GM23338 (cell line): ENCODE measurements at regions not wholly inside any gene's neighbourhood (a gene's known extent, or its start where the extent isn't known, plus 50 kb on each side); places are given as distances from the start of the nearest gene placed in this dataset.

ENCODE experiments used
- ATAC-seq: fragments of 200-7000 bp; cut with Tn5 transposase; 3 replicates; pipeline ENCODE4 v1.9.1; 2020
- DNase-seq: peaks from one replicate; pipeline ENCODE4 v3.0.0-alpha.2; 2015; ENCODE audit warnings: low spot score
- H2AFZ ChIP-seq: fragments of 200-600 bp; sonication (generic); 2 replicates; pipeline ENCODE4 v1.8.0; 2016; ENCODE audit warnings: antibody characterized with exemption, mild to moderate bottlenecking, moderate library complexity
- H3F3A ChIP-seq: fragments of 200-600 bp; sonication (generic); replicated peaks from 2 replicates; pipeline ENCODE4 v1.8.0; 2017; ENCODE audit warnings: antibody characterized with exemption, mixed run types, low read depth
- H3K27ac ChIP-seq: fragments of 200-600 bp; sonication (generic); 2 replicates; pipeline ENCODE4 v1.6.1; 2016; ENCODE audit warnings: low read depth
- H3K27me3 ChIP-seq: fragments of 200-600 bp; sonication (generic); 2 replicates; pipeline ENCODE4 v1.8.0; 2016; ENCODE audit warnings: mild to moderate bottlenecking, mixed run types, moderate library complexity; ENCODE audit not compliant: insufficient read depth
- H3K36me3 ChIP-seq: fragments of 200-600 bp; sonication (generic); 2 replicates; pipeline ENCODE4 v1.8.0; 2016; ENCODE audit warnings: mild to moderate bottlenecking; ENCODE audit not compliant: insufficient read depth
- H3K4me1 ChIP-seq: fragments of 200-600 bp; sonication (generic); 2 replicates; pipeline ENCODE4 v1.8.0; 2016; ENCODE audit warnings: mild to moderate bottlenecking, moderate library complexity; ENCODE audit not compliant: insufficient read depth
- H3K4me2 ChIP-seq: fragments of 200-600 bp; sonication (generic); 2 replicates; pipeline ENCODE4 v1.7.1; 2017; ENCODE audit warnings: mixed run types
- H3K4me3 ChIP-seq: fragments of 200-600 bp; sonication (generic); 2 replicates; pipeline ENCODE4 v1.6.1; 2016; ENCODE audit warnings: mixed run types
- H3K79me2 ChIP-seq: fragments of 200-600 bp; sonication (generic); replicated peaks from 2 replicates; pipeline ENCODE4 v1.8.0; 2017; ENCODE audit warnings: mild to moderate bottlenecking; ENCODE audit not compliant: insufficient read depth
- H3K9me2 ChIP-seq: fragments of 200-600 bp; sonication (generic); 2 replicates; pipeline ENCODE4 v1.8.0; 2017; ENCODE audit not compliant: insufficient read depth
- H4K20me1 ChIP-seq: fragments of 200-600 bp; sonication (generic); replicated peaks from 2 replicates; pipeline ENCODE4 v1.8.0; 2017; ENCODE audit warnings: mild to moderate bottlenecking; ENCODE audit not compliant: insufficient read depth
- H3K27ac Mint-ChIP-seq: 2 replicates; pipeline ENCODE4 v1.8.0; 2020; ENCODE audit warnings: inconsistent platforms, mild to moderate bottlenecking, moderate library complexity, mixed read lengths
- H3K27me3 Mint-ChIP-seq: 3 replicates; pipeline ENCODE4 v1.8.0; 2022; ENCODE audit warnings: low read depth, mild to moderate bottlenecking, moderate library complexity, mixed read lengths, inconsistent platforms; ENCODE audit not compliant: insufficient read depth, poor library complexity
- H3K36me3 Mint-ChIP-seq: 3 replicates; pipeline ENCODE4 v1.8.0; 2021; ENCODE audit warnings: low read depth, mild to moderate bottlenecking, inconsistent platforms, moderate library complexity, mixed read lengths
- H3K4me1 Mint-ChIP-seq: 3 replicates; pipeline ENCODE4 v1.8.0; 2020; ENCODE audit warnings: mild to moderate bottlenecking, inconsistent platforms, mixed read lengths
- H3K4me3 Mint-ChIP-seq: 3 replicates; pipeline ENCODE4 v1.8.0; 2021; ENCODE audit warnings: moderate library complexity, mild to moderate bottlenecking, inconsistent platforms, mixed read lengths
- H3K9me3 Mint-ChIP-seq: 3 replicates; pipeline ENCODE4 v1.8.0; 2020; ENCODE audit warnings: moderate library complexity, mild to moderate bottlenecking, inconsistent platforms, mixed read lengths
- CREB1 ChIP-seq: fragments of 250-450 bp; sonication (Bioruptor Pico); IDR thresholded peaks from 2 replicates; pipeline ENCODE4 v1.5.0; 2020; ENCODE audit warnings: low read depth, mild to moderate bottlenecking, moderate library complexity
- EZH2 ChIP-seq: fragments of 200-600 bp; sonication (generic); IDR thresholded peaks from one replicate; pipeline ENCODE4 v1.8.0; 2017; ENCODE audit warnings: antibody characterized with exemption, mild to moderate bottlenecking, low read depth; ENCODE audit not compliant: unreplicated experiment
- EZH2phosphoT487 ChIP-seq: fragments of 200-600 bp; sonication (generic); IDR thresholded peaks from one replicate; pipeline ENCODE4 v1.8.1; 2018; ENCODE audit warnings: antibody characterized with exemption; ENCODE audit not compliant: unreplicated experiment
- JUNB ChIP-seq: IDR thresholded peaks from one replicate; pipeline ENCODE4 v1.6.1; 2016; ENCODE audit warnings: antibody characterized with exemption; ENCODE audit not compliant: unreplicated experiment
- NANOG ChIP-seq: IDR thresholded peaks from 2 replicates; pipeline ENCODE4 v1.6.1; 2016; ENCODE audit warnings: antibody characterized with exemption, borderline replicate concordance
- POLR2AphosphoS5 ChIP-seq: IDR thresholded peaks from 2 replicates; pipeline ENCODE4 v1.6.1; 2016; ENCODE audit warnings: antibody characterized with exemption, low read depth
- STAT1 ChIP-seq: IDR thresholded peaks from one replicate; pipeline ENCODE4 v1.6.1; 2016; ENCODE audit warnings: antibody characterized with exemption; ENCODE audit not compliant: unreplicated experiment
- ZNF114 ChIP-seq: fragments of 250-450 bp; sonication (Bioruptor Pico); IDR thresholded peaks from 2 replicates; pipeline ENCODE4 v1.5.0; 2020; ENCODE audit warnings: mild to moderate bottlenecking, moderate library complexity
- ZNF331 ChIP-seq: fragments of 250-450 bp; sonication (Bioruptor Pico); IDR thresholded peaks from 2 replicates; pipeline ENCODE4 v1.5.0; 2020; ENCODE audit warnings: low read depth, mild to moderate bottlenecking, moderate library complexity
- TF ChIP-seq, protein P1 (sequence below): IDR thresholded peaks from 2 replicates; pipeline ENCODE4 v1.6.1; 2016; ENCODE audit warnings: antibody characterized with exemption
- TF ChIP-seq, protein P2 (sequence below): IDR thresholded peaks from one replicate; pipeline ENCODE4 v1.6.1; 2018; ENCODE audit warnings: antibody characterized with exemption; ENCODE audit not compliant: unreplicated experiment
- TF ChIP-seq, protein P3 (sequence below): fragments of 250-450 bp; sonication (Bioruptor Pico); IDR thresholded peaks from 2 replicates; pipeline ENCODE4 v1.5.0; 2020; ENCODE audit warnings: mild to moderate bottlenecking, moderate library complexity
- TF ChIP-seq, protein P4 (sequence below), 2 experiments: fragments of 200-600 bp in 1 of 2; sonication (generic) in 1 of 2; conservative IDR thresholded peaks; 2 replicates each; pipeline versions ENCODE4 v1.5.1 to v1.6.1; 2016 to 2017; ENCODE audit warnings: antibody characterized with exemption in 2 of 2, low read depth in 2 of 2, mild to moderate bottlenecking in 2 of 2, moderate library complexity in 1 of 2

DNA sequence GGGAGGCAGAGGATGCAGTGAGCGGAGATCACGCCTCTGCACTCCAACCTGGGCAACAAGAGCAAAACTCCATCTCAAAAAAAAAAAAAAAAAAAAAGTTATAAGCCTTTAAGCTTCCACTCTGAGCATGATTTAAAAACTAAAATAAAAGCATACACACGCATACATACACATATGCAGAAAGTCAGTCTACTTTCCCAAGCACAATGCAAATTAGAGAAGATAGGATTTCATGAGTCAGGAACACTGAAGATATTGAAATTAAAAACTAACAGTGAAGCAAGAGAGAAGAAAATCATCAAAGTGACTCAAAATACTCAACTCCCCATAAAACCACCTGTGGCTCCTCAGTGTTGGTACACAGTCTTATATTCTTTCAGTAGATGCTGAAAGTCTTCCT lies 1009.5 kb upstream of the WWC1 start:
- Mint-ChIP-seq H3K9me3 (no peaks in the 10 kb centered on the region), H3K27ac (no peak overlapping the region), H3K4me3 (no peak overlapping the region), H3K27me3 (peaks cover 2% of the 10 kb centered on the region), H3K36me3 (no peaks in the 10 kb centered on the region), H3K4me1 (peaks cover 2% of the 10 kb centered on the region)
- Histone ChIP-seq H3K9me2 (peaks cover 5% of the 10 kb centered on the region; the same call in 1 of the 2 replicates), H3K27ac (no peak overlapping the region), H2AFZ (no peak overlapping the region), H3K4me1 (no peaks in the 10 kb centered on the region), H4K20me1 (no peaks in the 10 kb centered on the region), H3K79me2 (no peaks in the 10 kb centered on the region), H3K36me3 (no peaks in the 10 kb centered on the region), H3K27me3 (no peaks in the 10 kb centered on the region), H3K4me3 (no peak overlapping the region), H3F3A (no peaks in the 10 kb centered on the region), H3K4me2 (no peak overlapping the region)
- TF ChIP-seq ZNF114 (CRISPR knock-in tag) (no peak), ZNF331 (CRISPR knock-in tag) (no peak), STAT1 (no peak), CREB1 (CRISPR knock-in tag) (no peak), EZH2 (no peak), JUNB (no peak), POLR2AphosphoS5 (no peak), NANOG (no peak), EZH2phosphoT487 (no peak)
- TF ChIP-seq, protein P1, sequence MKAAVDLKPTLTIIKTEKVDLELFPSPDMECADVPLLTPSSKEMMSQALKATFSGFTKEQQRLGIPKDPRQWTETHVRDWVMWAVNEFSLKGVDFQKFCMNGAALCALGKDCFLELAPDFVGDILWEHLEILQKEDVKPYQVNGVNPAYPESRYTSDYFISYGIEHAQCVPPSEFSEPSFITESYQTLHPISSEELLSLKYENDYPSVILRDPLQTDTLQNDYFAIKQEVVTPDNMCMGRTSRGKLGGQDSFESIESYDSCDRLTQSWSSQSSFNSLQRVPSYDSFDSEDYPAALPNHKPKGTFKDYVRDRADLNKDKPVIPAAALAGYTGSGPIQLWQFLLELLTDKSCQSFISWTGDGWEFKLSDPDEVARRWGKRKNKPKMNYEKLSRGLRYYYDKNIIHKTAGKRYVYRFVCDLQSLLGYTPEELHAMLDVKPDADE = no peak
- TF ChIP-seq, protein P2, sequence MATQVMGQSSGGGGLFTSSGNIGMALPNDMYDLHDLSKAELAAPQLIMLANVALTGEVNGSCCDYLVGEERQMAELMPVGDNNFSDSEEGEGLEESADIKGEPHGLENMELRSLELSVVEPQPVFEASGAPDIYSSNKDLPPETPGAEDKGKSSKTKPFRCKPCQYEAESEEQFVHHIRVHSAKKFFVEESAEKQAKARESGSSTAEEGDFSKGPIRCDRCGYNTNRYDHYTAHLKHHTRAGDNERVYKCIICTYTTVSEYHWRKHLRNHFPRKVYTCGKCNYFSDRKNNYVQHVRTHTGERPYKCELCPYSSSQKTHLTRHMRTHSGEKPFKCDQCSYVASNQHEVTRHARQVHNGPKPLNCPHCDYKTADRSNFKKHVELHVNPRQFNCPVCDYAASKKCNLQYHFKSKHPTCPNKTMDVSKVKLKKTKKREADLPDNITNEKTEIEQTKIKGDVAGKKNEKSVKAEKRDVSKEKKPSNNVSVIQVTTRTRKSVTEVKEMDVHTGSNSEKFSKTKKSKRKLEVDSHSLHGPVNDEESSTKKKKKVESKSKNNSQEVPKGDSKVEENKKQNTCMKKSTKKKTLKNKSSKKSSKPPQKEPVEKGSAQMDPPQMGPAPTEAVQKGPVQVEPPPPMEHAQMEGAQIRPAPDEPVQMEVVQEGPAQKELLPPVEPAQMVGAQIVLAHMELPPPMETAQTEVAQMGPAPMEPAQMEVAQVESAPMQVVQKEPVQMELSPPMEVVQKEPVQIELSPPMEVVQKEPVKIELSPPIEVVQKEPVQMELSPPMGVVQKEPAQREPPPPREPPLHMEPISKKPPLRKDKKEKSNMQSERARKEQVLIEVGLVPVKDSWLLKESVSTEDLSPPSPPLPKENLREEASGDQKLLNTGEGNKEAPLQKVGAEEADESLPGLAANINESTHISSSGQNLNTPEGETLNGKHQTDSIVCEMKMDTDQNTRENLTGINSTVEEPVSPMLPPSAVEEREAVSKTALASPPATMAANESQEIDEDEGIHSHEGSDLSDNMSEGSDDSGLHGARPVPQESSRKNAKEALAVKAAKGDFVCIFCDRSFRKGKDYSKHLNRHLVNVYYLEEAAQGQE = no peak
- TF ChIP-seq, protein P3, sequence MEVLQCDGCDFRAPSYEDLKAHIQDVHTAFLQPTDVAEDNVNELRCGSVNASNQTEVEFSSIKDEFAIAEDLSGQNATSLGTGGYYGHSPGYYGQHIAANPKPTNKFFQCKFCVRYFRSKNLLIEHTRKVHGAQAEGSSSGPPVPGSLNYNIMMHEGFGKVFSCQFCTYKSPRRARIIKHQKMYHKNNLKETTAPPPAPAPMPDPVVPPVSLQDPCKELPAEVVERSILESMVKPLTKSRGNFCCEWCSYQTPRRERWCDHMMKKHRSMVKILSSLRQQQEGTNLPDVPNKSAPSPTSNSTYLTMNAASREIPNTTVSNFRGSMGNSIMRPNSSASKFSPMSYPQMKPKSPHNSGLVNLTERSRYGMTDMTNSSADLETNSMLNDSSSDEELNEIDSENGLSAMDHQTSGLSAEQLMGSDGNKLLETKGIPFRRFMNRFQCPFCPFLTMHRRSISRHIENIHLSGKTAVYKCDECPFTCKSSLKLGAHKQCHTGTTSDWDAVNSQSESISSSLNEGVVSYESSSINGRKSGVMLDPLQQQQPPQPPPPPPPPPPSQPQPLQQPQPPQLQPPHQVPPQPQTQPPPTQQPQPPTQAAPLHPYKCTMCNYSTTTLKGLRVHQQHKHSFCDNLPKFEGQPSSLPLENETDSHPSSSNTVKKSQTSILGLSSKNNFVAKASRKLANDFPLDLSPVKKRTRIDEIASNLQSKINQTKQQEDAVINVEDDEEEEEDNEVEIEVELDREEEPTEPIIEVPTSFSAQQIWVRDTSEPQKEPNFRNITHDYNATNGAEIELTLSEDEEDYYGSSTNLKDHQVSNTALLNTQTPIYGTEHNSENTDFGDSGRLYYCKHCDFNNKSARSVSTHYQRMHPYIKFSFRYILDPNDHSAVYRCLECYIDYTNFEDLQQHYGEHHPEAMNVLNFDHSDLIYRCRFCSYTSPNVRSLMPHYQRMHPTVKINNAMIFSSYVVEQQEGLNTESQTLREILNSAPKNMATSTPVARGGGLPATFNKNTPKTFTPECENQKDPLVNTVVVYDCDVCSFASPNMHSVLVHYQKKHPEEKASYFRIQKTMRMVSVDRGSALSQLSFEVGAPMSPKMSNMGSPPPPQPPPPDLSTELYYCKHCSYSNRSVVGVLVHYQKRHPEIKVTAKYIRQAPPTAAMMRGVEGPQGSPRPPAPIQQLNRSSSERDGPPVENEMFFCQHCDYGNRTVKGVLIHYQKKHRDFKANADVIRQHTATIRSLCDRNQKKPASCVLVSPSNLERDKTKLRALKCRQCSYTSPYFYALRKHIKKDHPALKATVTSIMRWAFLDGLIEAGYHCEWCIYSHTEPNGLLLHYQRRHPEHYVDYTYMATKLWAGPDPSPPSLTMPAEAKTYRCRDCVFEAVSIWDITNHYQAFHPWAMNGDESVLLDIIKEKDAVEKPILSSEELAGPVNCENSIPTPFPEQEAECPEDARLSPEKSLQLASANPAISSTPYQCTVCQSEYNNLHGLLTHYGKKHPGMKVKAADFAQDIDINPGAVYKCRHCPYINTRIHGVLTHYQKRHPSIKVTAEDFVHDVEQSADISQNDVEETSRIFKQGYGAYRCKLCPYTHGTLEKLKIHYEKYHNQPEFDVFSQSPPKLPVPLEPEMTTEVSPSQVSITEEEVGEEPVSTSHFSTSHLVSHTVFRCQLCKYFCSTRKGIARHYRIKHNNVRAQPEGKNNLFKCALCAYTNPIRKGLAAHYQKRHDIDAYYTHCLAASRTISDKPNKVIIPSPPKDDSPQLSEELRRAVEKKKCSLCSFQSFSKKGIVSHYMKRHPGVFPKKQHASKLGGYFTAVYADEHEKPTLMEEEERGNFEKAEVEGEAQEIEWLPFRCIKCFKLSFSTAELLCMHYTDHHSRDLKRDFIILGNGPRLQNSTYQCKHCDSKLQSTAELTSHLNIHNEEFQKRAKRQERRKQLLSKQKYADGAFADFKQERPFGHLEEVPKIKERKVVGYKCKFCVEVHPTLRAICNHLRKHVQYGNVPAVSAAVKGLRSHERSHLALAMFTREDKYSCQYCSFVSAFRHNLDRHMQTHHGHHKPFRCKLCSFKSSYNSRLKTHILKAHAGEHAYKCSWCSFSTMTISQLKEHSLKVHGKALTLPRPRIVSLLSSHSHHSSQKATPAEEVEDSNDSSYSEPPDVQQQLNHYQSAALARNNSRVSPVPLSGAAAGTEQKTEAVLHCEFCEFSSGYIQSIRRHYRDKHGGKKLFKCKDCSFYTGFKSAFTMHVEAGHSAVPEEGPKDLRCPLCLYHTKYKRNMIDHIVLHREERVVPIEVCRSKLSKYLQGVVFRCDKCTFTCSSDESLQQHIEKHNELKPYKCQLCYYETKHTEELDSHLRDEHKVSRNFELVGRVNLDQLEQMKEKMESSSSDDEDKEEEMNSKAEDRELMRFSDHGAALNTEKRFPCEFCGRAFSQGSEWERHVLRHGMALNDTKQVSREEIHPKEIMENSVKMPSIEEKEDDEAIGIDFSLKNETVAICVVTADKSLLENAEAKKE (CRISPR knock-in tag) = no peak
- TF ChIP-seq, protein P4, sequence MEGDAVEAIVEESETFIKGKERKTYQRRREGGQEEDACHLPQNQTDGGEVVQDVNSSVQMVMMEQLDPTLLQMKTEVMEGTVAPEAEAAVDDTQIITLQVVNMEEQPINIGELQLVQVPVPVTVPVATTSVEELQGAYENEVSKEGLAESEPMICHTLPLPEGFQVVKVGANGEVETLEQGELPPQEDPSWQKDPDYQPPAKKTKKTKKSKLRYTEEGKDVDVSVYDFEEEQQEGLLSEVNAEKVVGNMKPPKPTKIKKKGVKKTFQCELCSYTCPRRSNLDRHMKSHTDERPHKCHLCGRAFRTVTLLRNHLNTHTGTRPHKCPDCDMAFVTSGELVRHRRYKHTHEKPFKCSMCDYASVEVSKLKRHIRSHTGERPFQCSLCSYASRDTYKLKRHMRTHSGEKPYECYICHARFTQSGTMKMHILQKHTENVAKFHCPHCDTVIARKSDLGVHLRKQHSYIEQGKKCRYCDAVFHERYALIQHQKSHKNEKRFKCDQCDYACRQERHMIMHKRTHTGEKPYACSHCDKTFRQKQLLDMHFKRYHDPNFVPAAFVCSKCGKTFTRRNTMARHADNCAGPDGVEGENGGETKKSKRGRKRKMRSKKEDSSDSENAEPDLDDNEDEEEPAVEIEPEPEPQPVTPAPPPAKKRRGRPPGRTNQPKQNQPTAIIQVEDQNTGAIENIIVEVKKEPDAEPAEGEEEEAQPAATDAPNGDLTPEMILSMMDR (conservative IDR thresholded peaks at IDR 0.05; ENCODE audit: low read depth in 2 of 2) = no peak
- ATAC-seq (no peak), DNase-seq (no peak)
